ENCODE measurements at regions not wholly inside any gene's neighbourhood (a gene's known extent, or its start where the extent isn't known, plus 50 kb on each side); places are given as distances from the start of the nearest gene placed in this dataset.

DNA sequence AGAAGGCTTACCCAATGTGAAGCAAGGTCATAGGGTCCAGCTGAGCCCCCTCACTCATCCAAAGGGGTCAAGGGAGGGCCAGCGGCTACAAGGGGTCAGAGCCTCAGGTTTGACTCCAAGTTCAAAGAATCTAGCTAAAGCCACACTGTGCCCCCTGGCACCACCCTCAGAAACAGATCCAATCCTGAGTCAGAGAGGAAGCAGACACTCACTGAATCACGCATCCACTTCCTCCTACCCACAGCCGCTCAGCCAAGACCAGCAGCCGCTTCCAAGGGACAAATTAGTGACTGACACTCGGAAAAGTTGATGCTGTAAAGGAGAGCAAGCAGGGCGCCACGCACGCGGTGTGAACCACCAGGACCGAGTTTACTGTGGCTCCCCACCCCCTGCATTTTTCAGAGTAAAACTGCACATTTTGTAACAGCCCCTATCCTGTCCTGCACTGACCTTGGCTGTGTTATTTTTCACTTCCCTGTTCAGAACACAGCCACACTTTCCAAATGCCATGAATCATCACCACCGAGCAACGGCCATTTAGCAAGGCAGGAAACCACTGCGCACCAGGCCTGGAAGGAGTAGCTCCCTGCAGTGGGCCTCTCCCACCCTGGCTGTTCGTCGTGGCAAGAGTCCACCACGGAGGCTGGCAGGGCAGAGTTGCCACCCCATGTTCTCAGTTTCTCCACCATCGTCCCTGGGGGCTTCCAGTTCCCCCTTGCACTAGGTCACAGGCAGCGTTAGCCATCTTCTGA is 147.8 kb downstream of the TOMM20 start (continued):
- TF ChIP-seq SAFB (IDR thresholded peaks at IDR 0.05; ENCODE audit: borderline replicate concordance, low read depth, low read length) (no peak), BHLHE40 (IDR thresholded peaks at IDR 0.05; ENCODE audit: low read length) (no peak), PML (IDR thresholded peaks at IDR 0.05; ENCODE audit: low read length) (no peak), PTBP1 (IDR thresholded peaks at IDR 0.05; ENCODE audit: low read depth, low read length) (no peak), CREB1 (IDR thresholded peaks at IDR 0.05) (no peak), CREB1 (CRISPR knock-in tag; IDR thresholded peaks at IDR 0.05) (no peak), PURB (CRISPR knock-in tag; IDR thresholded peaks at IDR 0.05; ENCODE audit: low read depth) (no peak), DLX4 (CRISPR knock-in tag; IDR thresholded peaks at IDR 0.05) (no peak), CREB5 (CRISPR knock-in tag; IDR thresholded peaks at IDR 0.05) (no peak; the same call in 1 of the 2 replicates), CBFA2T3 (IDR thresholded peaks at IDR 0.05) (no peak), PHF8 (IDR thresholded peaks at IDR 0.05; ENCODE audit: borderline replicate concordance, low read length) (peak; percentile 9; the same call in 1 of the 2 replicates), IFI16 (CRISPR knock-in tag; IDR thresholded peaks at IDR 0.05) (0 out of 2 replicates have a peak, but pooled peaks have one; percentile 44), SREBF2 (CRISPR knock-in tag; IDR thresholded peaks at IDR 0.05) (no peak), ZNF830 (CRISPR knock-in tag; IDR thresholded peaks at IDR 0.05) (no peak), LCOR (CRISPR knock-in tag; IDR thresholded peaks at IDR 0.05) (no peak), MAZ (CRISPR knock-in tag; conservative IDR thresholded peaks at IDR 0.05 in 1 of 2, IDR thresholded peaks at IDR 0.05 in 1 of 2) (peak in 1 of 2 experiments; percentile 28; a peak in 2 of 4 replicates), ZNF121 (CRISPR knock-in tag; conservative IDR thresholded peaks at IDR 0.05) (no peak; the same call in 1 of the 2 replicates), RFX7 (CRISPR knock-in tag; IDR thresholded peaks at IDR 0.05) (no peak), IRF1 (CRISPR knock-in tag; IDR thresholded peaks at IDR 0.05; ENCODE audit: borderline replicate concordance) (no peak), MAFK (IDR thresholded peaks at IDR 0.05; ENCODE audit: low read length) (no peak), MTA2 (IDR thresholded peaks at IDR 0.05; ENCODE audit: low read depth) (0 out of 2 replicates have a peak, but pooled peaks have one; percentile 8)
- TF ChIP-seq, protein P1, sequence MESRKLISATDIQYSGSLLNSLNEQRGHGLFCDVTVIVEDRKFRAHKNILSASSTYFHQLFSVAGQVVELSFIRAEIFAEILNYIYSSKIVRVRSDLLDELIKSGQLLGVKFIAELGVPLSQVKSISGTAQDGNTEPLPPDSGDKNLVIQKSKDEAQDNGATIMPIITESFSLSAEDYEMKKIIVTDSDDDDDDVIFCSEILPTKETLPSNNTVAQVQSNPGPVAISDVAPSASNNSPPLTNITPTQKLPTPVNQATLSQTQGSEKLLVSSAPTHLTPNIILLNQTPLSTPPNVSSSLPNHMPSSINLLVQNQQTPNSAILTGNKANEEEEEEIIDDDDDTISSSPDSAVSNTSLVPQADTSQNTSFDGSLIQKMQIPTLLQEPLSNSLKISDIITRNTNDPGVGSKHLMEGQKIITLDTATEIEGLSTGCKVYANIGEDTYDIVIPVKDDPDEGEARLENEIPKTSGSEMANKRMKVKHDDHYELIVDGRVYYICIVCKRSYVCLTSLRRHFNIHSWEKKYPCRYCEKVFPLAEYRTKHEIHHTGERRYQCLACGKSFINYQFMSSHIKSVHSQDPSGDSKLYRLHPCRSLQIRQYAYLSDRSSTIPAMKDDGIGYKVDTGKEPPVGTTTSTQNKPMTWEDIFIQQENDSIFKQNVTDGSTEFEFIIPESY (CRISPR knock-in tag; IDR thresholded peaks at IDR 0.05), result peak; percentile 99
- TF ChIP-seq, protein P2, sequence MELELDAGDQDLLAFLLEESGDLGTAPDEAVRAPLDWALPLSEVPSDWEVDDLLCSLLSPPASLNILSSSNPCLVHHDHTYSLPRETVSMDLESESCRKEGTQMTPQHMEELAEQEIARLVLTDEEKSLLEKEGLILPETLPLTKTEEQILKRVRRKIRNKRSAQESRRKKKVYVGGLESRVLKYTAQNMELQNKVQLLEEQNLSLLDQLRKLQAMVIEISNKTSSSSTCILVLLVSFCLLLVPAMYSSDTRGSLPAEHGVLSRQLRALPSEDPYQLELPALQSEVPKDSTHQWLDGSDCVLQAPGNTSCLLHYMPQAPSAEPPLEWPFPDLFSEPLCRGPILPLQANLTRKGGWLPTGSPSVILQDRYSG (tag; conservative IDR thresholded peaks at IDR 0.05; ENCODE audit: low read depth), result no peak; the same call in 1 of the 2 replicates

All from K562 (cell line).